ENCODE measurements at regions not wholly inside any gene's neighbourhood (a gene's known extent, or its start where the extent isn't known, plus 50 kb on each side); places are given as distances from the start of the nearest gene placed in this dataset.

- no peak for TF ChIP-seq EGR1 (IDR thresholded peaks at IDR 0.05; ENCODE audit: borderline replicate concordance in 1 of 2, low read depth in 2 of 2, low read length in 2 of 2)
- no peak for TF ChIP-seq JUND (IDR thresholded peaks at IDR 0.05; ENCODE audit: low read depth, low read length)
- no peak for TF ChIP-seq RELB (IDR thresholded peaks at IDR 0.05; ENCODE audit: low read depth)
- TF ChIP-seq ZBTB33 (IDR thresholded peaks at IDR 0.05), result no peak
- no peak for TF ChIP-seq TBL1XR1 (IDR thresholded peaks at IDR 0.05; ENCODE audit: low read depth, low read length)
- TF ChIP-seq TCF3 (IDR thresholded peaks at IDR 0.05; ENCODE audit: borderline replicate concordance, insufficient read depth, low read depth, low read length), result no peak
- no peak for TF ChIP-seq IRF3 (IDR thresholded peaks at IDR 0.05)
- TF ChIP-seq BCL11A (IDR thresholded peaks at IDR 0.05; ENCODE audit: low read depth, low read length), result no peak
- TF ChIP-seq CTCF (IDR thresholded peaks at IDR 0.05 in 2 of 3, conservative IDR thresholded peaks at IDR 0.05 in 1 of 3; ENCODE audit: control insufficient read depth in 2 of 3, extremely low read depth in 1 of 3, insufficient read depth in 1 of 3, low read depth in 3 of 3, low read length in 3 of 3), result no peak
- no peak for TF ChIP-seq CHD4 (IDR thresholded peaks at IDR 0.05)
Observed at GRCh38 chr3:55333046-55333445, 154.1 kb downstream of the WNT5A start.

All from GM12878 (cell line).